Sigmoid colon (tissue), 3 donors: ENCODE measurements at regions not wholly inside any gene's neighbourhood (a gene's known extent, or its start where the extent isn't known, plus 50 kb on each side); places are given as distances from the start of the nearest gene placed in this dataset.

ENCODE experiments used
- POLR2A ChIP-seq, 2 donors: fragments of 450-650 bp; IDR thresholded peaks; one replicate each; pipeline ENCODE4 v1.6.1; 2016; ENCODE audit warnings: antibody characterized with exemption in 2 of 2, mild to moderate bottlenecking in 2 of 2, moderate library complexity in 2 of 2
- TF ChIP-seq, protein P1 (sequence below), 4 experiments: fragments of 450-650 bp in 3 of 4; fragments of 200-600 bp in 1 of 4; IDR thresholded peaks; one replicate each; pipeline ENCODE4 v1.5.1; 2016 to 2019; ENCODE audit warnings: antibody characterized with exemption in 4 of 4, mild to moderate bottlenecking in 3 of 4, moderate library complexity in 2 of 4

DNA sequence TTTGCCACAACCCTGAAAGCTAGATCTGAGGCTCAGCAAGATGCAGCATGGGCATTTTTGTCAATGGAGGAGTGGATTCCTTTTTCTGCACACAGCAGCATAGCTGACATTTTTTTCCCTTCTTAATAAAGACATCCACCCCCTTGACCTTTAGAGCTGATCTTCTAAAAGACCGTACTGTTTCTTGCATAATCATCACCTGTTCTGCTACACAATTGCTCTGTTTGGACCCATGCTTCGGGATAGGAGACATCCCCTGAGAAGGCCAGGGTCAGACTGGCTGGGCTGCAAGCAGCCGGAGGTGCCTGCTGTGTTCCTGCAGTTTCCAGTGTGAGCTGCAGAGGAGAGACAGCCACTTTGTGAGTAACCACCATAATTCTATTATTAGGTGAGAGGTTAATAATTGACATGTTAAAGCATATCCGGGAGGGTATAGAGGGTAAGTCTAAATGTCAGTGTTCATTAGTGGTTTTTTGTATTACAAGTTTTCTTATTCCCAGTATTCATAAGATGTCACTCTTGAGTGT, 108.5 kb upstream of the C1QTNF9B start:
- TF ChIP-seq, protein P1, sequence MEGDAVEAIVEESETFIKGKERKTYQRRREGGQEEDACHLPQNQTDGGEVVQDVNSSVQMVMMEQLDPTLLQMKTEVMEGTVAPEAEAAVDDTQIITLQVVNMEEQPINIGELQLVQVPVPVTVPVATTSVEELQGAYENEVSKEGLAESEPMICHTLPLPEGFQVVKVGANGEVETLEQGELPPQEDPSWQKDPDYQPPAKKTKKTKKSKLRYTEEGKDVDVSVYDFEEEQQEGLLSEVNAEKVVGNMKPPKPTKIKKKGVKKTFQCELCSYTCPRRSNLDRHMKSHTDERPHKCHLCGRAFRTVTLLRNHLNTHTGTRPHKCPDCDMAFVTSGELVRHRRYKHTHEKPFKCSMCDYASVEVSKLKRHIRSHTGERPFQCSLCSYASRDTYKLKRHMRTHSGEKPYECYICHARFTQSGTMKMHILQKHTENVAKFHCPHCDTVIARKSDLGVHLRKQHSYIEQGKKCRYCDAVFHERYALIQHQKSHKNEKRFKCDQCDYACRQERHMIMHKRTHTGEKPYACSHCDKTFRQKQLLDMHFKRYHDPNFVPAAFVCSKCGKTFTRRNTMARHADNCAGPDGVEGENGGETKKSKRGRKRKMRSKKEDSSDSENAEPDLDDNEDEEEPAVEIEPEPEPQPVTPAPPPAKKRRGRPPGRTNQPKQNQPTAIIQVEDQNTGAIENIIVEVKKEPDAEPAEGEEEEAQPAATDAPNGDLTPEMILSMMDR (IDR thresholded peaks at IDR 0.05) = no peak
- TF ChIP-seq POLR2A (IDR thresholded peaks at IDR 0.05) = no peak
